HEK293 (cell line): ENCODE measurements at regions not wholly inside any gene's neighbourhood (a gene's known extent, or its start where the extent isn't known, plus 50 kb on each side); places are given as distances from the start of the nearest gene placed in this dataset.
"Not testable (repeated sequence)": the region's sequence is repeated elsewhere in the genome, so short reads cannot be mapped to it uniquely, and the experiment has no call there.

ENCODE experiments used
- CTCF ChIA-PET: fragments of 350-600 bp; formaldehyde crosslinking; extraction: SDS; loops from one replicate; lab custom pipeline; 2021; ENCODE audit warnings: antibody characterized with exemption; lab: Yijun Ruan, JAX
- POLR2A ChIA-PET: fragments of 300-600 bp; formaldehyde crosslinking; extraction: SDS; loops from one replicate; lab custom pipeline; 2020; ENCODE audit warnings: antibody characterized with exemption, inconsistent platforms; lab: Yijun Ruan, JAX
- H3K27ac ChIP-seq: fragments of 200-500 bp; sonication (Bioruptor generic); 2 replicates; pipeline ENCODE4 v1.5.1; 2014; ENCODE audit warnings: low read depth, low read length, control low read depth, inconsistent platforms; ENCODE audit errors: extremely low read depth
- H3K36me3 ChIP-seq, 2 experiments: fragments of 200-500 bp in 1 of 2; sonication (Bioruptor generic) in 1 of 2; 1 replicate in 1 of 2; 2 replicates in 1 of 2; pipeline ENCODE4 v1.5.1; 2014 to 2017; ENCODE audit warnings: inconsistent platforms in 2 of 2, low read length in 2 of 2; ENCODE audit not compliant: control insufficient read depth in 2 of 2, insufficient read depth in 1 of 2
- H3K4me1 ChIP-seq: fragments of 200-500 bp; sonication (Bioruptor generic); 2 replicates; pipeline ENCODE4 v1.5.1; 2014; ENCODE audit warnings: mild to moderate bottlenecking, low read length, inconsistent platforms; ENCODE audit not compliant: control insufficient read depth, insufficient read depth
- H3K4me3 ChIP-seq: 2 replicates; pipeline ENCODE4 v1.5.1; 2011; ENCODE audit warnings: low read depth, mild to moderate bottlenecking, control low read depth, low read length, moderate library complexity
- H3K9me3 ChIP-seq: fragments of 200-500 bp; sonication (Bioruptor generic); 2 replicates; pipeline ENCODE4 v1.5.1; 2014; ENCODE audit warnings: low read depth, low read length, inconsistent platforms; ENCODE audit not compliant: control insufficient read depth, insufficient read depth
- ELK4 ChIP-seq: IDR thresholded peaks from 2 replicates; pipeline ENCODE4 v1.6.1; 2011; ENCODE audit warnings: mild to moderate bottlenecking, low read depth, low read length, borderline replicate concordance
- GLIS1 ChIP-seq: fragments of 450-650 bp; formaldehyde crosslinking; IDR thresholded peaks from 2 replicates; pipeline ENCODE4 v1.5.1; 2016; ENCODE audit warnings: missing biosample characterization, missing genetic modification characterization
- HOXA7 ChIP-seq: sonication (generic); formaldehyde crosslinking; IDR thresholded peaks from 2 replicates; pipeline ENCODE4 v1.8.1; 2022; ENCODE audit warnings: missing genetic modification reagents, borderline replicate concordance
- REPIN1 ChIP-seq: fragments of 450-650 bp; formaldehyde crosslinking; IDR thresholded peaks from 2 replicates; pipeline ENCODE4 v1.5.1; 2017; ENCODE audit warnings: missing biosample characterization, missing genetic modification characterization, low read depth
- SCRT2 ChIP-seq: fragments of 450-650 bp; formaldehyde crosslinking; IDR thresholded peaks from 2 replicates; pipeline ENCODE4 v1.5.1; 2016; ENCODE audit warnings: missing biosample characterization, missing genetic modification characterization
- SP7 ChIP-seq: fragments of 450-650 bp; formaldehyde crosslinking; IDR thresholded peaks from 2 replicates; pipeline ENCODE4 v1.5.1; 2016; ENCODE audit warnings: missing biosample characterization, missing genetic modification characterization
- TRIM28 ChIP-seq: IDR thresholded peaks from 2 replicates; pipeline ENCODE4 v1.6.1; 2011; ENCODE audit warnings: low read length, control low read depth, borderline replicate concordance
- ZFP37 ChIP-seq: fragments of 450-650 bp; formaldehyde crosslinking; IDR thresholded peaks from 2 replicates; pipeline ENCODE4 v1.5.1; 2016; ENCODE audit warnings: missing biosample characterization, missing genetic modification characterization
- ZNF302 ChIP-seq: fragments of 450-650 bp; formaldehyde crosslinking; IDR thresholded peaks from 2 replicates; pipeline ENCODE4 v1.5.1; 2016; ENCODE audit warnings: missing biosample characterization, missing genetic modification characterization, low read depth
- ZNF544 ChIP-seq: fragments of 450-650 bp; formaldehyde crosslinking; IDR thresholded peaks from 2 replicates; pipeline ENCODE4 v1.5.0; 2017; ENCODE audit warnings: missing biosample characterization, missing genetic modification characterization
- ZNF610 ChIP-seq: fragments of 450-650 bp; formaldehyde crosslinking; IDR thresholded peaks from 2 replicates; pipeline ENCODE4 v1.5.1; 2016; ENCODE audit warnings: missing biosample characterization, missing genetic modification characterization, borderline replicate concordance
- ZNF707 ChIP-seq: fragments of 450-650 bp; formaldehyde crosslinking; IDR thresholded peaks from 2 replicates; pipeline ENCODE4 v1.5.1; 2016; ENCODE audit warnings: missing biosample characterization, missing genetic modification characterization
- ZNF843 ChIP-seq: fragments of 450-650 bp; formaldehyde crosslinking; IDR thresholded peaks from 2 replicates; pipeline ENCODE4 v1.5.1; 2016; ENCODE audit warnings: missing biosample characterization, missing genetic modification characterization
- ZXDB ChIP-seq: fragments of 450-650 bp; formaldehyde crosslinking; IDR thresholded peaks from 2 replicates; pipeline ENCODE4 v1.5.1; 2016; ENCODE audit warnings: missing biosample characterization, missing genetic modification characterization
- TF ChIP-seq, protein P1 (sequence below): fragments of 450-650 bp; formaldehyde crosslinking; IDR thresholded peaks from 2 replicates; pipeline ENCODE4 v1.5.1; 2016; ENCODE audit warnings: missing biosample characterization, missing genetic modification characterization, low read depth
- TF ChIP-seq, protein P2 (sequence below): fragments of 450-650 bp; formaldehyde crosslinking; IDR thresholded peaks from 2 replicates; pipeline ENCODE4 v1.5.1; 2017; ENCODE audit warnings: missing biosample characterization, missing genetic modification characterization

DNA sequence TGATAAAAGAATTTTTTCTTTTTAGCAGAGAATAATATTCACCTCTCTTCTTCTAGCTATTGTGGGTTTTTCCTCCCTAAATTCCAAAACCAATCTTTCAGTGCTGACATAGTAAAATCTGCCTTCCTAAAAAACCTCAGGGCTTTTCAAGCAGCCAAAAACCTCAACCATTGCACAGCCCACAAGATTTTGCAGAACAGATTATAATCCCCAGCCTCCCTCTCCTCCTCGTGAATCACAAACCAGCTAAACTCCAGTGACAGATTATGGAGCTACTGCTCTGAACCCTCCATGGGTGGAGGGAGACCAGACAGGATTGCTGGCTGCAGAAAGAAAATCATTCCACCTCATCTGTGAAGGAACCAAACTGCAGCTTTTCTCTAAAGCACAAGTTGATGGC lies 341.6 kb downstream of the SOX9 start (continued):
- TF ChIP-seq ELK4 (no peak), ZNF843 (tag by site-specific recombination) (no peak), SCRT2 (tag by site-specific recombination) (no peak), ZNF302 (tag by site-specific recombination) (no peak), SP7 (no peak), ZNF544 (tag by site-specific recombination) (no peak), HOXA7 (no peak), TRIM28 (no peak)
- TF ChIP-seq, protein P1, sequence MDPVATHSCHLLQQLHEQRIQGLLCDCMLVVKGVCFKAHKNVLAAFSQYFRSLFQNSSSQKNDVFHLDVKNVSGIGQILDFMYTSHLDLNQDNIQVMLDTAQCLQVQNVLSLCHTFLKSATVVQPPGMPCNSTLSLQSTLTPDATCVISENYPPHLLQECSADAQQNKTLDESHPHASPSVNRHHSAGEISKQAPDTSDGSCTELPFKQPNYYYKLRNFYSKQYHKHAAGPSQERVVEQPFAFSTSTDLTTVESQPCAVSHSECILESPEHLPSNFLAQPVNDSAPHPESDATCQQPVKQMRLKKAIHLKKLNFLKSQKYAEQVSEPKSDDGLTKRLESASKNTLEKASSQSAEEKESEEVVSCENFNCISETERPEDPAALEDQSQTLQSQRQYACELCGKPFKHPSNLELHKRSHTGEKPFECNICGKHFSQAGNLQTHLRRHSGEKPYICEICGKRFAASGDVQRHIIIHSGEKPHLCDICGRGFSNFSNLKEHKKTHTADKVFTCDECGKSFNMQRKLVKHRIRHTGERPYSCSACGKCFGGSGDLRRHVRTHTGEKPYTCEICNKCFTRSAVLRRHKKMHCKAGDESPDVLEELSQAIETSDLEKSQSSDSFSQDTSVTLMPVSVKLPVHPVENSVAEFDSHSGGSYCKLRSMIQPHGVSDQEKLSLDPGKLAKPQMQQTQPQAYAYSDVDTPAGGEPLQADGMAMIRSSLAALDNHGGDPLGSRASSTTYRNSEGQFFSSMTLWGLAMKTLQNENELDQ, result no peak

- H3K4me1 ChIP-seq, result peaks cover 14% of the 10 kb centered on the region
- TF ChIP-seq ZNF610 (tag by site-specific recombination) (peak; percentile 100), REPIN1 (tag by site-specific recombination) (no peak)
- TF ChIP-seq, all 188 proteins: peak for 1
- CTCF ChIA-PET, result interaction anchor here (0.5 to 0.6 kb wide), 2 partner anchors 122 to 431 kb away, joined by 3 read pairs; no protein-coding TSS in a partner anchor
- POLR2A ChIA-PET, result interaction anchor here (1.4 kb wide), 1 partner anchor 342 kb away, joined by 4 read pairs; the partner anchor contains the start of gene SOX9
- Histone ChIP-seq H3K36me3 (no peaks in the 10 kb centered on the region), H3K27ac (no peak overlapping the region), H3K9me3 (no peaks in the 10 kb centered on the region), H3K4me3 (no peak overlapping the region)
These were observed 342.0 kb downstream of the SOX9 start for GRCh38 chr17:72462814-72463213.

GRCh38 chr17:72463287-72464102 lies 342.7 kb downstream of the SOX9 start:
- Histone ChIP-seq H3K9me3 (no peaks in the 10 kb centered on the region), H3K27ac (no peak overlapping the region)
- no peak for TF ChIP-seq ZNF843 (tag by site-specific recombination)
- TF ChIP-seq ZNF707, result no peak
- no peak for TF ChIP-seq ZFP37 (tag by site-specific recombination)
- TF ChIP-seq GLIS1 (tag by site-specific recombination), result no peak
- TF ChIP-seq, protein P2, sequence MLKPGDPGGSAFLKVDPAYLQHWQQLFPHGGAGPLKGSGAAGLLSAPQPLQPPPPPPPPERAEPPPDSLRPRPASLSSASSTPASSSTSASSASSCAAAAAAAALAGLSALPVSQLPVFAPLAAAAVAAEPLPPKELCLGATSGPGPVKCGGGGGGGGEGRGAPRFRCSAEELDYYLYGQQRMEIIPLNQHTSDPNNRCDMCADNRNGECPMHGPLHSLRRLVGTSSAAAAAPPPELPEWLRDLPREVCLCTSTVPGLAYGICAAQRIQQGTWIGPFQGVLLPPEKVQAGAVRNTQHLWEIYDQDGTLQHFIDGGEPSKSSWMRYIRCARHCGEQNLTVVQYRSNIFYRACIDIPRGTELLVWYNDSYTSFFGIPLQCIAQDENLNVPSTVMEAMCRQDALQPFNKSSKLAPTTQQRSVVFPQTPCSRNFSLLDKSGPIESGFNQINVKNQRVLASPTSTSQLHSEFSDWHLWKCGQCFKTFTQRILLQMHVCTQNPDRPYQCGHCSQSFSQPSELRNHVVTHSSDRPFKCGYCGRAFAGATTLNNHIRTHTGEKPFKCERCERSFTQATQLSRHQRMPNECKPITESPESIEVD (tag by site-specific recombination), result no peak
- TF ChIP-seq ZXDB (tag by site-specific recombination), result no peak
- TF ChIP-seq, all 188 proteins: peak for 0
- no peaks in the 10 kb centered on the region for H3K36me3 ChIP-seq
- H3K4me1 ChIP-seq, result peaks cover 11% of the 10 kb centered on the region
- ChIA-PET CTCF (interaction anchor here (0.5 kb wide), 2 partner anchors 88 to 431 kb away, joined by 3 read pairs; no protein-coding TSS in a partner anchor), POLR2A (interaction anchor here (1.4 to 3.4 kb wide), 2 partner anchors 342 to 343 kb away, joined by 4 to 16 read pairs; partner anchors contain the start of gene SOX9)
- H3K4me3 ChIP-seq, result no peak overlapping the region

DNA sequence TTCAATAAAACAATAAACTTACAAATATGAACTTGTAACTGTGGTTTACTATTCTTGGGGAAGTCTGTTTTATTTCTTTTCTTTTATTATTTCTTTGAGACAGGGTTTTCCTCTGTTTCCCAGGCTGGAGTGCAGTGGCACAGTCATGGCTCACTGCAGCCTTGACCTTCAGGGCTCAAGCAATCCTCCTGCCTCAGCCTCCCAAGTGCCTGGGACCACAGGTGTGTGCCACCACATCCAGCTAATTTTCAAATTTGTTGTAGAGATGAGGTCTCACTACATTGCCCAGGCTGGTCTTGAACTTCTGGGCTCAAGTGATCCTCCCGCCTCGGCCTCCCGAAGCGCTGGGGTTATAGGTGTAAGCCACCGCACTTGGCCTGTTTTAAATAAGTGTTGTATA lies 343.4 kb downstream of the SOX9 start:
- not testable (repeated sequence) for H3K36me3 ChIP-seq, H3K9me3 ChIP-seq, H3K27ac ChIP-seq, H3K4me3 ChIP-seq
- POLR2A ChIA-PET, result interaction anchor here (0.5 to 3.4 kb wide), 2 partner anchors 28 to 343 kb away, joined by 3 to 16 read pairs; partner anchors contain the start of gene SOX9
- peaks cover 11% of the 10 kb centered on the region for H3K4me1 ChIP-seq
- CTCF ChIA-PET, result interaction anchor here (2.6 kb wide), 1 partner anchor 93 kb away, joined by 7 read pairs; no protein-coding TSS in a partner anchor
